ENCODE measurements at regions not wholly inside any gene's neighbourhood (a gene's known extent, or its start where the extent isn't known, plus 50 kb on each side); places are given as distances from the start of the nearest gene placed in this dataset.

- Histone ChIP-seq H3K36me3 (ENCODE audit: control insufficient read depth, insufficient read depth, low read length) (no peaks in the 10 kb centered on the region), H3K4me1 (replicated peaks in 1 of 2; ENCODE audit: control insufficient read depth in 2 of 2, insufficient read depth in 2 of 2, low read length in 2 of 2) (peaks cover 0 to 3% of the 10 kb centered on the region in 2 experiments; a peak in 1 of 5 replicates), H3K9me1 (ENCODE audit: control insufficient read depth, insufficient read depth, low read length) (peaks cover 2% of the 10 kb centered on the region), H3K79me2 (ENCODE audit: control insufficient read depth, insufficient read depth, low read length) (no peaks in the 10 kb centered on the region), H3K27me3 (ENCODE audit: control insufficient read depth in 2 of 2, insufficient read depth in 2 of 2, low read length in 2 of 2) (peaks cover 16 to 41% of the 10 kb centered on the region in 2 experiments), H3K9ac (ENCODE audit: insufficient read depth in 1 of 2, low read depth in 2 of 2, low read length in 2 of 2) (no peak overlapping the region), H3K27ac (ENCODE audit: extremely low read depth, low read depth, low read length) (no peak overlapping the region), H2AFZ (ENCODE audit: low read depth, low read length) (no peak overlapping the region), H3K4me2 (ENCODE audit: insufficient read depth, low read length) (no peak overlapping the region), H4K20me1 (replicated peaks; ENCODE audit: control insufficient read depth, insufficient read depth, low read length) (peaks cover 14% of the 10 kb centered on the region), H3K9me3 (replicated peaks; ENCODE audit: control insufficient read depth, insufficient read depth, low read depth, low read length) (no peaks in the 10 kb centered on the region), H3K4me3 (no peak overlapping the region)
- 2% methylated on average over 14 of the region's 14 CpGs for WGBS (ENCODE audit: insufficient coverage, low coverage, missing lambda C conversion rate)
- FAIRE-seq = no peak
- no TSS peak for BruUV-seq (replicated peaks)
- in situ Hi-C loops (cut with MboI) = no loop called here
- ChIA-PET POLR2A (interaction anchor here (0.6 to 1.5 kb wide), 4 partner anchors 19 to 225 kb away, joined by 3 to 5 read pairs (median 3); no protein-coding TSS in a partner anchor), CTCF (ENCODE audit: low intra/inter-chr PET ratio) (no interaction called here)
- intact Hi-C loops (cut with micrococcal nuclease) = no loop called here
- no peak for DNase-seq (ENCODE audit: extremely low read depth in 1 of 4, low spot score in 3 of 4)
- TF ChIP-seq CCNT2 (IDR thresholded peaks at IDR 0.05; ENCODE audit: borderline replicate concordance, extremely low read depth, insufficient read length, low read depth, low read length) (no peak), ETS2 (tag; IDR thresholded peaks at IDR 0.05; ENCODE audit: borderline replicate concordance, poor library complexity, severe bottlenecking) (no peak), SMAD1 (IDR thresholded peaks at IDR 0.05; ENCODE audit: low read depth, low read length, partially characterized antibody) (no peak), PTBP1 (IDR thresholded peaks at IDR 0.05; ENCODE audit: low read depth, low read length) (no peak), PURB (CRISPR knock-in tag; IDR thresholded peaks at IDR 0.05; ENCODE audit: low read depth) (no peak), ZNF212 (CRISPR knock-in tag; IDR thresholded peaks at IDR 0.05) (no peak), RBM22 (IDR thresholded peaks at IDR 0.05; ENCODE audit: low read depth, low read length, poor library complexity, severe bottlenecking) (no peak), NFIC (IDR thresholded peaks at IDR 0.05) (no peak), NEUROD1 (IDR thresholded peaks at IDR 0.05; ENCODE audit: borderline replicate concordance, low read depth, low read length, partially characterized antibody) (no peak), CAMTA2 (CRISPR knock-in tag; conservative IDR thresholded peaks at IDR 0.05) (no peak), CEBPZ (IDR thresholded peaks at IDR 0.05; ENCODE audit: borderline replicate concordance, low read depth, low read length) (no peak), CBX8 (IDR thresholded peaks at IDR 0.05; ENCODE audit: borderline replicate concordance, extremely low read depth, low read depth, low read length, poor library complexity, severe bottlenecking) (no peak), TSC22D4 (tag; IDR thresholded peaks at IDR 0.05) (no peak), USF1 (CRISPR knock-in tag; IDR thresholded peaks at IDR 0.05) (no peak), PKNOX1 (IDR thresholded peaks at IDR 0.05) (no peak), KLF16 (IDR thresholded peaks at IDR 0.05) (no peak), ZNF589 (CRISPR knock-in tag; IDR thresholded peaks at IDR 0.05; ENCODE audit: low read depth) (no peak)
- ATAC-seq = no peak
Observed at GRCh38 chr11:71339396-71339881, 87.1 kb upstream of the SHANK2 start.
